Suprapubic skin (tissue), 3 donors: ENCODE measurements at regions not wholly inside any gene's neighbourhood (a gene's known extent, or its start where the extent isn't known, plus 50 kb on each side); places are given as distances from the start of the nearest gene placed in this dataset.

Experiments used
- POLR2A ChIP-seq, 2 donors: fragments of 450-650 bp; IDR thresholded peaks; one replicate each; pipeline ENCODE4 v1.6.1; 2017; ENCODE audit warnings: antibody characterized with exemption in 2 of 2, mild to moderate bottlenecking in 2 of 2, moderate library complexity in 2 of 2
- TF ChIP-seq, protein P1 (sequence below), 2 donors: fragments of 200-600 bp in 1 of 2; fragments of 450-650 bp in 1 of 2; sonication (generic) in 1 of 2; IDR thresholded peaks; one replicate each; pipeline ENCODE4 v1.5.1; 2016 to 2019; ENCODE audit warnings: antibody characterized with exemption in 2 of 2, mild to moderate bottlenecking in 1 of 2, moderate library complexity in 1 of 2

DNA sequence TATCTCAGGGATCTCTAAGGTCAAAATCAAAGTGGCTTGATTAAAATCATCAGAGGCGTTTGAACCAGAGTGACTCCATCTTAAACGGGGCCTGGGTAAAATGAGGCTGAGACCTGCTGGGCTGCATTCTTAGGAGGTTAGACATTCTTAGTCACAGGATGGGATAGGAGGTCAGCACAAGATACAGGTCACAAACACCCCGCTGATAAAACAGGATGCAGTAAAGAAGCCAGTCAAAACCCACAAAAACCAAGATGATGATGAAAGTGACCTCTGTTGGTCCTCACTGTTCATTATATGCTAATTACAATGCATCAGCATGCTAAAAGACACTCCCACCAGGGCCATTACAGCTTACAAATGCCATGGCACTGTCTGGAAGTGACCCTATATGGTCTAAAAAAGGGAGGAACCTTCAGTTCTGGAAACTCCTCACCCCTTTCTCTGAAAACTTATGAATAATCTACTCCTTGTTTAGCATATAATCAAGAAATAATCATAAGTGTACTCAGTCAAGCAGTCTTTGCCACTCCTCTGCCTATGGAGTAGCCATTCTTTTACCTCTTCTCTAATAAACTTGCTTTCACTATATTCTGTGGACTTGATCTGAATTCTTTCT, 143.3 kb upstream of the SLCO3A1 start:
- TF ChIP-seq, protein P1, sequence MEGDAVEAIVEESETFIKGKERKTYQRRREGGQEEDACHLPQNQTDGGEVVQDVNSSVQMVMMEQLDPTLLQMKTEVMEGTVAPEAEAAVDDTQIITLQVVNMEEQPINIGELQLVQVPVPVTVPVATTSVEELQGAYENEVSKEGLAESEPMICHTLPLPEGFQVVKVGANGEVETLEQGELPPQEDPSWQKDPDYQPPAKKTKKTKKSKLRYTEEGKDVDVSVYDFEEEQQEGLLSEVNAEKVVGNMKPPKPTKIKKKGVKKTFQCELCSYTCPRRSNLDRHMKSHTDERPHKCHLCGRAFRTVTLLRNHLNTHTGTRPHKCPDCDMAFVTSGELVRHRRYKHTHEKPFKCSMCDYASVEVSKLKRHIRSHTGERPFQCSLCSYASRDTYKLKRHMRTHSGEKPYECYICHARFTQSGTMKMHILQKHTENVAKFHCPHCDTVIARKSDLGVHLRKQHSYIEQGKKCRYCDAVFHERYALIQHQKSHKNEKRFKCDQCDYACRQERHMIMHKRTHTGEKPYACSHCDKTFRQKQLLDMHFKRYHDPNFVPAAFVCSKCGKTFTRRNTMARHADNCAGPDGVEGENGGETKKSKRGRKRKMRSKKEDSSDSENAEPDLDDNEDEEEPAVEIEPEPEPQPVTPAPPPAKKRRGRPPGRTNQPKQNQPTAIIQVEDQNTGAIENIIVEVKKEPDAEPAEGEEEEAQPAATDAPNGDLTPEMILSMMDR (IDR thresholded peaks at IDR 0.05), result no peak
- no peak for TF ChIP-seq POLR2A (IDR thresholded peaks at IDR 0.05)
